ENCODE measurements at regions not wholly inside any gene's neighbourhood (a gene's known extent, or its start where the extent isn't known, plus 50 kb on each side); places are given as distances from the start of the nearest gene placed in this dataset.

DNA sequence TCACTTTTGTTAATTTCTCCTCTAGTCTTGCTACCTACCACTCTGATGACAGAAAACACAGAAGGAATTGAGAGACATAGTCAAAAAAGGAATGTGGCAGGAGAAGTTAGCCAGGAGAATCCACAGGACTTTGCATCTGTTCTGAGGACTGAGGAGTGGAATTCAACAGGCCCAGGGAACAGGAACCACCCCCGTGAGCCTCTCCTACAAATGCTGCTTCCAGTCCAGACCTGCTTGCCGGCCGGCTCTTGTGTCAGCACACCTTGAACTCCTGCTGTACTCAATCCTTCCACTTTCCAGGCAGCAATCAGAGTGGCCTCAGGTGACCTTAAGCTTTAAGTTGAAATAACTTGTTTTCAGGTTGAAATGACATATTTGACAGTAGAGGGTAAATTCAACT is 903.1 kb downstream of the BCL11B start:
- Mint-ChIP-seq H3K9me3 (ENCODE audit: unreplicated experiment) (no peaks in the 10 kb centered on the region), H3K27me3 (ENCODE audit: insufficient read depth, unreplicated experiment) (peaks cover 3% of the 10 kb centered on the region), H3K36me3 (ENCODE audit: insufficient read depth, unreplicated experiment) (no peaks in the 10 kb centered on the region), H3K4me3 (ENCODE audit: unreplicated experiment) (no peak overlapping the region), H3K4me1 (ENCODE audit: low read depth, unreplicated experiment) (no peaks in the 10 kb centered on the region), H3K27ac (ENCODE audit: unreplicated experiment) (no peak overlapping the region)
- no TSS peak for BruUV-seq (replicated peaks)
- Histone ChIP-seq H3K9me3 (no peaks in the 10 kb centered on the region), H3K4me3 (ENCODE audit: low read depth, low read length) (no peak overlapping the region), H3K27me3 (replicated peaks; ENCODE audit: control insufficient read depth, insufficient read depth, low read length) (no peaks in the 10 kb centered on the region), H3K4me1 (no peaks in the 10 kb centered on the region), H3K36me3 (ENCODE audit: control insufficient read depth, insufficient read depth, low read length) (no peaks in the 10 kb centered on the region)
- ChIA-PET POLR2A (no interaction called here), CTCF (no interaction called here)
- intact Hi-C loops (cut with micrococcal nuclease; ENCODE audit: unreplicated experiment), result no loop called here
- TF ChIP-seq, protein P1, sequence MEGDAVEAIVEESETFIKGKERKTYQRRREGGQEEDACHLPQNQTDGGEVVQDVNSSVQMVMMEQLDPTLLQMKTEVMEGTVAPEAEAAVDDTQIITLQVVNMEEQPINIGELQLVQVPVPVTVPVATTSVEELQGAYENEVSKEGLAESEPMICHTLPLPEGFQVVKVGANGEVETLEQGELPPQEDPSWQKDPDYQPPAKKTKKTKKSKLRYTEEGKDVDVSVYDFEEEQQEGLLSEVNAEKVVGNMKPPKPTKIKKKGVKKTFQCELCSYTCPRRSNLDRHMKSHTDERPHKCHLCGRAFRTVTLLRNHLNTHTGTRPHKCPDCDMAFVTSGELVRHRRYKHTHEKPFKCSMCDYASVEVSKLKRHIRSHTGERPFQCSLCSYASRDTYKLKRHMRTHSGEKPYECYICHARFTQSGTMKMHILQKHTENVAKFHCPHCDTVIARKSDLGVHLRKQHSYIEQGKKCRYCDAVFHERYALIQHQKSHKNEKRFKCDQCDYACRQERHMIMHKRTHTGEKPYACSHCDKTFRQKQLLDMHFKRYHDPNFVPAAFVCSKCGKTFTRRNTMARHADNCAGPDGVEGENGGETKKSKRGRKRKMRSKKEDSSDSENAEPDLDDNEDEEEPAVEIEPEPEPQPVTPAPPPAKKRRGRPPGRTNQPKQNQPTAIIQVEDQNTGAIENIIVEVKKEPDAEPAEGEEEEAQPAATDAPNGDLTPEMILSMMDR (IDR thresholded peaks at IDR 0.05; ENCODE audit: insufficient read depth in 1 of 2, low read depth in 1 of 2, low read length in 1 of 2, severe bottlenecking in 1 of 2, unreplicated experiment in 1 of 2), result no peak
- DNase-seq, result no peak

DNA sequence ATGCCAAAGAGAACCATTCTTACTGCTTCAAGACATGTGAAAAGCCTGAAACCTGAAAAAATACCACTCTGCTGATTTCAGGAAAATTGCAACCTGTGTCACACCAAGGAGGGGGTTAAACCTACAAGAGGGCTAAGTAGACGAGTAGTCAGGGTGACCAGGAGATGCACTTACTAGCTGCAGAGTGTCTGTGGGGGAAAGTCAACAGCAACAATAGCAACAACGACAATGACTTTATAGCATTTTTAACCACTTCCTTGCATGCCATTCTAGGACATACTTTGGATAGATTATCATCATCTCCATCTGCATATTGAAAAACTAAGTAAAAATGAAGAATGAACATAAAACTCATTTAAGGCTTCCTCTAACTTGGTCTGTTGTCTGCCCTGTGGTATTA is 902.7 kb downstream of the BCL11B start:
- intact Hi-C loops (cut with micrococcal nuclease; ENCODE audit: unreplicated experiment), result no loop called here
- H3K27me3 Mint-ChIP-seq (ENCODE audit: insufficient read depth, unreplicated experiment), result peaks cover 3% of the 10 kb centered on the region
- no peak overlapping the region for H3K27ac Mint-ChIP-seq (ENCODE audit: unreplicated experiment)
- ChIA-PET CTCF (no interaction called here), POLR2A (no interaction called here)
- H3K36me3 ChIP-seq (ENCODE audit: control insufficient read depth, insufficient read depth, low read length), result no peaks in the 10 kb centered on the region
- H3K9me3 Mint-ChIP-seq (ENCODE audit: unreplicated experiment), result no peaks in the 10 kb centered on the region
- H3K4me3 Mint-ChIP-seq (ENCODE audit: unreplicated experiment), result no peak overlapping the region
- no peak overlapping the region for H3K4me3 ChIP-seq (ENCODE audit: low read depth, low read length)
- no peak for DNase-seq
- TF ChIP-seq, protein P1 (IDR thresholded peaks at IDR 0.05; ENCODE audit: insufficient read depth in 1 of 2, low read depth in 1 of 2, low read length in 1 of 2, severe bottlenecking in 1 of 2, unreplicated experiment in 1 of 2), result no peak
- H3K9me3 ChIP-seq, result no peaks in the 10 kb centered on the region
- BruUV-seq (replicated peaks), result no TSS peak
- H3K4me1 Mint-ChIP-seq (ENCODE audit: low read depth, unreplicated experiment), result no peaks in the 10 kb centered on the region
- H3K4me1 ChIP-seq, result no peaks in the 10 kb centered on the region
- H3K36me3 Mint-ChIP-seq (ENCODE audit: insufficient read depth, unreplicated experiment), result no peaks in the 10 kb centered on the region
- H3K27me3 ChIP-seq (replicated peaks; ENCODE audit: control insufficient read depth, insufficient read depth, low read length), result no peaks in the 10 kb centered on the region

DNA sequence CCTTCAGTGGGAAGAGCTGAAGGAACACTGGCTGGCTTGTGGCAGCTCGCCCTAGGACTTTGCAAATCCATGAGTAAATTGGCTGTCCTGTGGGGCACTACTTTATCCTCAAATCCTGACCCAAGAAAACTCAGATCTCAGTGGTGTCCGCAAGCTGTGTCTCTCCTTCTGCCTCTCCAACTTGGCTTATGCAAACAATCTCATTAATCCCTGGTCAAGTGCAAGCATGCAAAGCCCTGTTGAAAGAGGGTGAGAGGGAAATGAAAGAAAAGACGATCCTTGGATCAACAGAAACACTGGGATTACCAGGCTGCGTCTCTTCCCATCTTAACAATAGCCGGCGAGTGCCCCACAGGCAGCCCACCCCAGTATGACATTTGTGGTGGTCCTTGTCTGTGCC is 901.6 kb downstream of the BCL11B start:
- H3K4me3 Mint-ChIP-seq (ENCODE audit: unreplicated experiment), result no peak overlapping the region
- TF ChIP-seq, protein P1 (IDR thresholded peaks at IDR 0.05; ENCODE audit: insufficient read depth in 1 of 2, low read depth in 1 of 2, low read length in 1 of 2, severe bottlenecking in 1 of 2, unreplicated experiment in 1 of 2), result no peak
- DNase-seq, result no peak
- H3K4me1 Mint-ChIP-seq (ENCODE audit: low read depth, unreplicated experiment), result no peaks in the 10 kb centered on the region
- H3K27ac Mint-ChIP-seq (ENCODE audit: unreplicated experiment), result no peak overlapping the region
- BruUV-seq (replicated peaks), result no TSS peak
- peaks cover 3% of the 10 kb centered on the region for H3K27me3 Mint-ChIP-seq (ENCODE audit: insufficient read depth, unreplicated experiment)
- no peaks in the 10 kb centered on the region for H3K4me1 ChIP-seq
- no peaks in the 10 kb centered on the region for H3K36me3 ChIP-seq (ENCODE audit: control insufficient read depth, insufficient read depth, low read length)
- H3K9me3 ChIP-seq, result no peaks in the 10 kb centered on the region
- ChIA-PET CTCF (no interaction called here), POLR2A (no interaction called here)
- H3K36me3 Mint-ChIP-seq (ENCODE audit: insufficient read depth, unreplicated experiment), result no peaks in the 10 kb centered on the region
- intact Hi-C loops (cut with micrococcal nuclease; ENCODE audit: unreplicated experiment), result no loop called here
- H3K9me3 Mint-ChIP-seq (ENCODE audit: unreplicated experiment), result no peaks in the 10 kb centered on the region
- no peaks in the 10 kb centered on the region for H3K27me3 ChIP-seq (replicated peaks; ENCODE audit: control insufficient read depth, insufficient read depth, low read length)
- no peak overlapping the region for H3K4me3 ChIP-seq (ENCODE audit: low read depth, low read length)

All from Caco-2 (cell line).